Posterior cingulate gyrus (tissue), 11 donors: ENCODE measurements at regions not wholly inside any gene's neighbourhood (a gene's known extent, or its start where the extent isn't known, plus 50 kb on each side); places are given as distances from the start of the nearest gene placed in this dataset.

Source experiments
- DNase-seq, 10 donors: peaks; one replicate each; pipeline versions ENCODE4 v3.0.0 to v3.0.0-alpha.2; 2020 to 2021; ENCODE audit warnings: mixed read lengths in 3 of 10
- intact Hi-C: fragments of 100-400 bp; cut with DNase I; formaldehyde crosslinking; loops from one replicate; pipeline ENCODE4 v1.15.1; 2023

DNA sequence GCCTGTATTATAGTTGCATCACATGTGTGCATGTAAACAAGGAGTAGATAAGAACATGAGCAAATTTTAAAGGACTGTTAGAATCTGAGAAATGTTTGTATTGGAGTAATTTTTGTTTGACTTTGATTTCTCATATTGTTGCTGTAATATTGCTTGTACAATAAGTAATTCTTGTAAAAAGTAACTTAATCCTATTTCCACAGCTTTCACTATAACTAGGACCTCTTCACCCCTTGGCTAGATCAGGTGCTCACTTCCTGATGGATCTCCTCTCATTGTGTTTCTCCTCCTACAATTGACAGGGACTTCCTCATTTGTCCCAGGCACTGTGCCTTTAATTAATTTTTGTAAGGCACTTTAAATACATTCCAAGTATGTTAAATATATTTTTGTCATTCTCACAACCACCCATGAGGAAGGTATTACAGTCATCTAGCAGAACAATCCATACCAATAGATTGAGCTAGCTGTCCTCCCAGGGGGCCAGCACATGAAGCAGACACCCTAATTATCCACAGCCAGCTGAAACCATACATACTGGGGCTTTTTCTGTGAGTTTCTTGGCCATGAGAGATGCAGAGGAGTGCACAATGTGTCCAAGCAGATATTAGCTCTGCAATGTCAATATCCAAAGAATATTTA is 359.5 kb upstream of the ACVR2A start:
- no peak for DNase-seq
- intact Hi-C loops: no loop called here

DNA sequence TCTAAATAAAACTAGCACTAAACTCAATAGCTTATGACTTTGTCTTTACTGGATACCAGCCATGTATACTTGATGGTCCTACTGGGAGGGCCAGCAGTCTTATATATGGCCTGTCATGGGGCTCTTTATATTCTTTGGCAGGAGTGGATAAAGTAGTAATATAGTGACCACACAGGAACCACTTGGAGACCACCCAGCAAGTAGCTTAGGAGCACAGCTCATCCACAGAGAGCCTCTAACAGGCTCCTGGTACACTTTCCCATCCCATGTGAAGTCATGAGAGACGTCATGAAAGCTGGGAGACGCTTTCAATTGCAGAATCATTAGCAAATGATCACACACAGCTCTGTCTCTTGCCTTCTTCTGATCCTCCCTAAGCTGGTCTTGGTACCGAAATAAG is 360.9 kb upstream of the ACVR2A start:
- intact Hi-C loops: no loop called here
- no peak for DNase-seq

GRCh38 chr2:147482916-147483669 is 361.7 kb upstream of the ACVR2A start:
- DNase-seq: no peak

GRCh38 chr2:147482111-147482895 is 362.5 kb upstream of the ACVR2A start:
- intact Hi-C loops: no loop called here
- DNase-seq: no peak

More at GRCh38 chr2:147482916-147483669, 361.7 kb upstream of the ACVR2A start:
- intact Hi-C loops: no loop called here

- intact Hi-C loops: no loop called here
- DNase-seq: no peak
These were observed 365.5 kb upstream of the ACVR2A start for GRCh38 chr2:147479358-147479757.

- DNase-seq: no peak
These were observed 371.8 kb upstream of the ACVR2A start for GRCh38 chr2:147473075-147473474.

DNA sequence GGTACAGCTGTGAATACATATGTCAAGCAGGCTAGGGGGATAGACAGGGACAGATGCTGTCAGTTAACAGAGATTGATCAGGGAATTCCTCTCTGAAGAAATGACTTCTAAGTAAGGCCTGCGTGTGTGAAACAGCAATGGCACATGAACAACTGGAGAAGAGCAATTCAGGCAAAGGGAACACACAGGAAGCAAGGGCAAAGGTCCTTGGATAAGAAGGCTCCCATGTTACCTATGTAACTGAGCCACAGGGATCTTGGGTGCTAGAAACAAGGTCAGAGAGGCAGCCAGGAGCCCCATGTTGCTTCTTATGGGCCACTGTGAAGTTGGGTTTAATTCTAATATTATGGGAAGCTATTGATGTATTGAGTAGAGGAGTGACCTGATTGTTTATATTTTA is 373.7 kb upstream of the ACVR2A start:
- no peak for DNase-seq
- intact Hi-C loops: no loop called here

More at GRCh38 chr2:147473075-147473474, 371.8 kb upstream of the ACVR2A start:
- intact Hi-C loops: no loop called here

DNA sequence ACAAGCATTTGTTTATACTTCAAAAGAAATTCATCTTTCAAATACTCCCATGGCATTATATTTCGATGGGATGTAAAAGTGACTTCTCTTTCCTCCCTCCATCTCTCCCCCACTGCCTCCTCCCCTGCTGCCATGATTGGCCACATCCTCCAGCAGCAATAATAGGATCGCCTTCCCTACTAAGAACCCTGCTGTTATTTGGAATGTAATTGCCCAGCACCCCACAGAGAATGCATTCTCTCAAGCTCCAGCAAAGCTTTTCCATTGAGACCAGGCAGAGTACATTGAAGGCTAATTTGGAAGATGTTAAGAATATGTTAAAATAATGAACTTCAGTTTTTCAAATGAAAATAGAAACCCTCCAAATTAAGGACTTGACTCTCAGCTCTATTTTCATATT is 375.4 kb upstream of the ACVR2A start:
- no peak for DNase-seq
- intact Hi-C loops: no loop called here

GRCh38 chr2:147468963-147469362 is 375.9 kb upstream of the ACVR2A start:
- intact Hi-C loops: no loop called here
- DNase-seq: peak in 1 of 10 donors; percentile 63

- intact Hi-C loops: no loop called here
- no peak for DNase-seq
These were observed 376.5 kb upstream of the ACVR2A start for GRCh38 chr2:147468349-147468748.

DNA sequence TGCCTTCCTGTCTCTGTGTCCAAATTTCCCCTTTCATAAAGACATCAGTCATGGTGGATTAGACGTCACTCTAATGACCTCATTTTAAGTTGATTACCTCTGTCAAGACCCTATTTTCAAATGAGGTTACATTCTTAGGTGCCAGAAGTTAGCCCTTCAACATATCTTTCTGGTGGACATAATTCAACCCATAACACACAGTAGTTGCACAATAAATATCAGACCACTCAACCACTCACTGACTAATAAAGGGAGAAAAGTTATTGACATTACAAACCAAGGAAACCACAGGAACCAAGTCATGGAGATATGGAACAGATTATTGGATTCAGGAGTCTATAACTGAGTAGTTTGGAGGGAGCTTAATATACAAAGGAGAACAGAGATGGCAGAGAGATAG is 377.4 kb upstream of the ACVR2A start:
- intact Hi-C loops: no loop called here
- no peak for DNase-seq

DNA sequence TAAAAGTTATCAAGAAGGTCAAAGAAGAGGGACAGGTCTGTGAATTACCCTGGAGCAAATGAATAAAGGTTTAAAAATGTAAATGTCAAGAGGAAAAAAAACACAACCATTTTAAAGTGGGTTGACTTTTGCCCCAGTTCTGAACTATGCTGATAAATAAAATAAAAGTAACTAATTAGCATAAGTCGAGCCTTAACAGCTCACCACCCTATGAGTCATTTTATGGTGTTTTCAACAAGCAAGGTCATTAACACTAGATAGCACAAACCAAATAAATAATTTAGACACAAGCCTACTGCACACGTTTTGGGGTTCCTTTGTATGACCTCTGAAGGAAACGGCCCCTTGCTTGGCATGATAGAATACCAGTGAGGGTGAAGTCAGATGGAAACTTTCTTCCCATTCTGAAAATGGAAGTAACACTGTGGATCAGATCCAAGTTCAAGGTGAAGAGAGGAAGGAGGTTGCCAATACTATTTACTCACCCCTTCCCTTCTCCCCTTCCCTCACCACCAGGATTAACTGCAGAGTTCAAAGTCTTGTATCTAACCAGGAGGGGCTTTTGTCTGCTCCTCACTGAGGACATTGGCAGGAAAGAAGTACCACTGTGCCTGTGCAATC is 380.0 kb upstream of the ACVR2A start:
- DNase-seq: no peak

DNA sequence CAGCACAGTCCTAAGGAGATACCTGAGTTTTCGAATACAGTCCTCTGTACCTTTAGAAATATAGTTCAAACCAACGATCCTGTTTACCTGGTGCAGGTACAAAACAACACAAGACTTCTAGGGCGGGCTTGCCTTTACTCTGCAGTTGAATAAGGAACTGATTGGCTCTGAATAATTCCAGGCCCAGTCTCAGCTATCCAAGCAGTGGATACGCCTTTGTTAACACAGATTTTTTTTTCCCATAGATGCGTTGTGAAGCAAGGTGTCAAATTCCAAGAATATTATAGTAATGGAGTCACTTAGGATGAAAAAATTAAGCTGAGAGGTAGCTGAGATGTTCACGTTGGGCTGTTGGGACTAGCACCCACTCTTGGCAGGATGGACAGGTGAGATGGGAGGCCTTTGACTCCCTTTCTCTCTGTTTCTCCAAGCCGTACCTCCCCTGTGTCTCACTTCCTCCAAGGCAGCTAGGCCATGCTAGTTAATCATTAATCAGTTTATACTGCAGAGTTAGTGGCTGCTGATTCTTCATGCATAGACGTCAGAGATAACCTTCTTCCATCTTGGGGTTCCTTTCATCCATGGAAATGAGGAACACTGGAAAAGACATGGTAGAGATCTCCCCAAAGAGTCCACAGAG is 380.8 kb upstream of the ACVR2A start:
- no peak for DNase-seq
- intact Hi-C loops: no loop called here

More for the DNA sequence above, 380.0 kb upstream of the ACVR2A start:
- intact Hi-C loops: no loop called here

DNA sequence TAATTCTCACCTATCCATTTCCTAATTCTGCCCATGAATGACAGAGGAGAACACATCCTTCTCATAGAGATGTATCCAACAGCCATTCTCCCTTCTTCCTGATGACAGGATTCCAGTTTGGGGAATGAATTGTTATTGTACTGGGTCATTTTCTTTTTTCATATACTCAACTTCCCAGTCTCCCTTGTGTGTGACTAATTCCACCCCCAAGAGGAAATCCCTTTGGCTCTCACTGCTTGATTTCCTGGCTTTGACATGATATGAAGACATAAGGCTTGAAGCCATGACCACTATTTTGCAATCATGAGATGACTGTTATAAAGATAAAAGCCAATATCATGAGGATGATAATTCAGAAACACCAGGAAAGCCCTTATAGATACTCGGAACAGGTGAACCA is 384.7 kb upstream of the ACVR2A start:
- no peak for DNase-seq
- intact Hi-C loops: no loop called here

GRCh38 chr2:147456779-147457178 is 388.1 kb upstream of the ACVR2A start:
- no peak for DNase-seq
- intact Hi-C loops: no loop called here

- intact Hi-C loops: no loop called here
- DNase-seq: no peak
These were observed 392.8 kb upstream of the ACVR2A start for GRCh38 chr2:147451902-147452515.

DNA sequence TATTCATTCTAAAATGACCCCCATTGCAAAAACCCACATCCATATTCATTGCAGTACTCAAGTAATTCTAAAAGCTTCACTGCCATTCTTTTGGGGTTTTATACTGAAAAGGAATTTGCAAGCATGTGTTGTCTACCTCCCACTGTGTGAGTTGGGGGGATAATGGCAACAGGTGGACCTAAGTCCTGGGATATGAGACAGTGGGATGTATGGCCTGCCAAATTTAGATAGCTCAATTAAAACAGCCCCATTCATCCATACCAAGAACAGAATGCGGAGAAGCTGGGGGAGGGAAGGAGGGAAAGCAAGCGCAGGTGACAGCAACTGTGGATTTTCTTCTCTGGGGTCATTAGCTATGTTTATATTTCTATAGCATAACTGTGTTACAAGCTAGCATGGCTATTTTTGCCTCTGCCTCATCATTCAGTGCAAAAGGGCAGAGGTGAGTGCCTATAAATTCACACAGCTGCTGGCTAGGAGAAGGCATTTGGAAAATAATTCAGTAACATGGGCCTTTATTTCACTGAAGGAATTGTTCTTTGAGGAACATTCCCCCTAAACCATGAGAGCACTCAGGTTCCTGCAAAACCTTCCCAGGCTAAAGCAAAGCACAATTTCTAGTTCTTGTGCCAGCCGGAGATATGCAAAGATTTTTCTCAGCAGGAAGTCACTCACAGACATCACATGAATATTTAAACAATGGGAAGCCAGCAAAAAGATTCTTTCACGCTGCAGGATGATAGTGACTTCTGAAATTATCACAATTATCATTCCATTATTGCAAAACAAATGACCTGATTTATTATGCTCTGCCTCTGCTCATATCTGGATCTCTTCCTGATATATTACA is 393.9 kb upstream of the ACVR2A start:
- intact Hi-C loops: no loop called here
- DNase-seq: no peak

GRCh38 chr2:147449323-147449991 is 395.4 kb upstream of the ACVR2A start:
- intact Hi-C loops: no loop called here
- no peak for DNase-seq

DNA sequence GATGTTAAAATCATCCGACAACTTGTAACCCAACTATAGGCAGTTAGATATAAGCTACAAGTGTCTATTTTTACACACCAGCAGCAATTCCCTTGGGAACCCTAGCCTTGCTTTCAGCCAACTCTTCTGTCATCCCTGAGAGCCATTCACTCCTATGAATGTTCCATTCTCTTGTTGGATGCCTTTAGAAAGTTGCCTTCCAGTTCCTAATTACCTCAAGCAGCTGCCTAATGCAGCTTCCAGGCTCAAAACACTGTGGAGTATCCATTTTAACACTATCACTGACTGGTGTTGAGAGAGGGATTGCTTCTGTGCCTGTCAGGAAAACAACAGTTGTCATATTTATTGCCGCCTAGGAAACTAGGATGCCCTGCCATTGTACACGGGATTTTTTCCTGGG is 402.0 kb upstream of the ACVR2A start:
- no peak for DNase-seq
- intact Hi-C loops: no loop called here
